Ascending aorta (tissue), 2 donors: ENCODE measurements at regions not wholly inside any gene's neighbourhood (a gene's known extent, or its start where the extent isn't known, plus 50 kb on each side); places are given as distances from the start of the nearest gene placed in this dataset.

Experiments used
- DNase-seq, 2 donors: peaks; one replicate each; pipeline ENCODE4 v3.0.0-alpha.2; 2019; ENCODE audit warnings: low spot score in 2 of 2
- H3K27ac ChIP-seq, 2 donors: fragments of 200-600 bp; sonication (generic); one replicate each; pipeline ENCODE4 v1.5.1; 2016 to 2017; ENCODE audit warnings: mild to moderate bottlenecking in 1 of 2
- H3K27me3 ChIP-seq: fragments of 200-600 bp; sonication (generic); one replicate; pipeline ENCODE4 v1.5.1; 2017
- H3K36me3 ChIP-seq, 2 donors: fragments of 200-600 bp; sonication (generic); one replicate each; pipeline ENCODE4 v1.5.1; 2016
- H3K4me1 ChIP-seq, 2 donors: fragments of 200-600 bp; sonication (generic); one replicate each; pipeline ENCODE4 v1.5.1; 2016 to 2017; ENCODE audit warnings: mild to moderate bottlenecking in 1 of 2
- H3K4me3 ChIP-seq, 2 donors: fragments of 200-600 bp; sonication (generic); one replicate each; pipeline ENCODE4 v1.5.1; 2016 to 2017; ENCODE audit warnings: mild to moderate bottlenecking in 1 of 2
- H3K9me3 ChIP-seq, 2 donors: fragments of 200-600 bp; sonication (generic); one replicate each; pipeline ENCODE4 v1.5.1; 2016
- intact Hi-C: fragments of 100-400 bp; cut with DNase I; formaldehyde crosslinking; loops from one replicate; pipeline ENCODE4 v1.15.1; 2023
- TF ChIP-seq, protein P1 (sequence below), 3 experiments: fragments of 200-600 bp in 2 of 3; fragments of 450-650 bp in 1 of 3; sonication (generic) in 2 of 3; IDR thresholded peaks; one replicate each; pipeline ENCODE4 v1.5.1; 2016 to 2019; ENCODE audit warnings: antibody characterized with exemption in 3 of 3, mild to moderate bottlenecking in 1 of 3, moderate library complexity in 1 of 3

DNA sequence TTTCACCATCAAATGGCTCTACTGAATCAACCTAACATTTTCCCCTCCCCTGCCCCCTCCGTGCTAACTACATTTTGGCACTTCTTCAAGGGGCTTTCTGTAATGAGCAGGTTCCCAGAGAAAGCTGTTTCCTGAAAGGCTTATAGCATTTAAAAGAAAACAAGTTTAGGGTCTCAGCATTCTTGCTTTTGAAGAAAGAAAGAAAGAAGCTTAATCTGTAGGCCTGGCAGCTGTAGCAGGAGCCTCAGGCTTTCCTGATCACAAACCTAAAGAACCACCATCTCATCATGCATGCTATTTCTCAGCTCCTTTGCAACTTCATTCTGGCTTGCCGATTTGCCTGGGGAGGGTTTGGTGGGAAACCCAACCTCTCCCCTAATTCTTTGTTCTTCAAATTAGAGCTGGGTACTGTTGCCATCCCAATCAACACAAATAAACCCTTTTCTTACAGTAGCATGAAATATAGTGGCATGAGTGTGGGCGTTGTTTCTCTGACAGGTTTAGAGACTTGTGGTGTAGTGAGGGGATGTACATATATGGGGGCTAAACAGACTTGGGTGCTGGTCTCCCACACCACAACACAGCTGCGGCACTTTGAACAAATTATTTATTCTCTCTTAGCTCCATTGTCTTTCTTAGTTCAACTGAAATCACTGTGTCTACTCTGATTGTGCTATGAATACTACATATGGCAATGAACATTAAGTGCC is 160.5 kb upstream of the TNC start:
- no peaks in the 10 kb centered on the region for H3K4me1 ChIP-seq
- intact Hi-C loops = no loop called here
- no peak overlapping the region for H3K4me3 ChIP-seq

DNA sequence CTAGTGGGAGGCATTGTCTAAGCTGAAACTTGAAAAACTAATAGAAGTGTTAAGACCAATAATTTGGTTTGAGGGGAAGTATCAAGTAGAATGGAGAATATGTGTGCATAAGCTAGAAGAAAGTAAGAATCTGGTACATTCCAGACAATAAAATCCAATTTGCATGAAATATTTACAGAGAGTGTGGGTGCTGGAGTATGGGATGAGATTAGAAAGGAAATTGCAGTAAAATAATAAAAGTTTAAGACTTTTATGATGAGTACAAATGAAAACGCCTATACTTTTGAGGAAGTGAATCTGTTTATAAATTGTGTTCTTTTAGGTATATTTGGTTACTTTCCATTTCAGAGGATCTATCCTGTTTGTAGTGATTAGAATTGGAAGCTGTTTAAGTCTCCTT is 165.4 kb upstream of the TNC start:
- intact Hi-C loops = no loop called here
- no peaks in the 10 kb centered on the region for H3K36me3 ChIP-seq
- H3K4me1 ChIP-seq = no peaks in the 10 kb centered on the region
- no peak overlapping the region for H3K4me3 ChIP-seq
- TF ChIP-seq, protein P1, sequence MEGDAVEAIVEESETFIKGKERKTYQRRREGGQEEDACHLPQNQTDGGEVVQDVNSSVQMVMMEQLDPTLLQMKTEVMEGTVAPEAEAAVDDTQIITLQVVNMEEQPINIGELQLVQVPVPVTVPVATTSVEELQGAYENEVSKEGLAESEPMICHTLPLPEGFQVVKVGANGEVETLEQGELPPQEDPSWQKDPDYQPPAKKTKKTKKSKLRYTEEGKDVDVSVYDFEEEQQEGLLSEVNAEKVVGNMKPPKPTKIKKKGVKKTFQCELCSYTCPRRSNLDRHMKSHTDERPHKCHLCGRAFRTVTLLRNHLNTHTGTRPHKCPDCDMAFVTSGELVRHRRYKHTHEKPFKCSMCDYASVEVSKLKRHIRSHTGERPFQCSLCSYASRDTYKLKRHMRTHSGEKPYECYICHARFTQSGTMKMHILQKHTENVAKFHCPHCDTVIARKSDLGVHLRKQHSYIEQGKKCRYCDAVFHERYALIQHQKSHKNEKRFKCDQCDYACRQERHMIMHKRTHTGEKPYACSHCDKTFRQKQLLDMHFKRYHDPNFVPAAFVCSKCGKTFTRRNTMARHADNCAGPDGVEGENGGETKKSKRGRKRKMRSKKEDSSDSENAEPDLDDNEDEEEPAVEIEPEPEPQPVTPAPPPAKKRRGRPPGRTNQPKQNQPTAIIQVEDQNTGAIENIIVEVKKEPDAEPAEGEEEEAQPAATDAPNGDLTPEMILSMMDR (IDR thresholded peaks at IDR 0.05) = no peak
- no peaks in the 10 kb centered on the region for H3K9me3 ChIP-seq
- DNase-seq = no peak
- H3K27me3 ChIP-seq = no peaks in the 10 kb centered on the region
- no peak overlapping the region for H3K27ac ChIP-seq

More for the DNA sequence above, 160.5 kb upstream of the TNC start:
- Histone ChIP-seq H3K9me3 (no peaks in the 10 kb centered on the region), H3K27me3 (no peaks in the 10 kb centered on the region), H3K36me3 (no peaks in the 10 kb centered on the region), H3K27ac (no peak overlapping the region)
- no peak for DNase-seq
- TF ChIP-seq, protein P1 (IDR thresholded peaks at IDR 0.05) = no peak

DNA sequence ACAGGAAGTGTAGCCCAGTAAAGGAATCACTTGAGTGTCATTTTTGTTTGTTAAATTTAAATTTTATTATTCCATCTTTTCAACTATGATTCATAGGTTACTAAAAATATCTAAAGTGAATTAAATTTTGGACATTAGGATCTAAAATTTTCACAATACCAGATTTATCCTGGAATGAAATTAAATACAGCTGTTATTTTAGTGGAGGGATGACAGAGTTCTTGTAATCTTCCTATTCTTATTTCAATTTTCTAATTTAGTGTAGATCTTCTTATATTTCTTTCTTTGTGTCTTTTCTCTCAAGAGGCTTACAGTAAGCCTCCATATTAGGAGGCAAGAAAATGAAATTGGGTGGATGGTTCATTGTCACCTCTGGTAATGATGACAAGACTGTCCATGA is 167.9 kb upstream of the TNC start:
- TF ChIP-seq, protein P1 (IDR thresholded peaks at IDR 0.05) = no peak
- no peak for DNase-seq
- intact Hi-C loops = no loop called here

DNA sequence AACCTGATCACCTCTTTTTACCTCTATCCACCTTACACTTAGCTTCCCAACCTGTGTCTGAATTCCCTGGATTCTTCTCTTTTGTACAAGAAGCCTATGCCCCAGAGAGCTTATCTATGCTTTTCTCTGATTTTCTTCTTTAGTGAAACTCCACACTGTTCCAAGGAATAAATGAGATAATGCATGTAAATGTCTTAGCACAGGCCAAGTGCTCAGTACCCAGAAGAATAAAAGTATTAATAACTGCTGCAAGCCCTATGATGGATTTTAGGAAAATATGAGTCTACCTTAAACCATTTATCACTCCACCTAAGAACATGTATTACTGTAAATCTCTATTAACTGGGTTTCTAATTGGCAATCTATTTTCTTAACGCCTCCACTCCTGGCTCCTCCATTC is 168.5 kb upstream of the TNC start:
- H3K27ac ChIP-seq = no peak overlapping the region
- H3K9me3 ChIP-seq = no peaks in the 10 kb centered on the region
- no peak overlapping the region for H3K4me3 ChIP-seq
- DNase-seq = no peak
- no peaks in the 10 kb centered on the region for H3K4me1 ChIP-seq
- H3K27me3 ChIP-seq = no peaks in the 10 kb centered on the region
- no peaks in the 10 kb centered on the region for H3K36me3 ChIP-seq
- TF ChIP-seq, protein P1 (IDR thresholded peaks at IDR 0.05) = no peak
- intact Hi-C loops = no loop called here

More for the DNA sequence above, 167.9 kb upstream of the TNC start:
- no peak overlapping the region for H3K27ac ChIP-seq
- H3K27me3 ChIP-seq = no peaks in the 10 kb centered on the region
- H3K4me1 ChIP-seq = no peaks in the 10 kb centered on the region
- no peaks in the 10 kb centered on the region for H3K36me3 ChIP-seq
- no peak overlapping the region for H3K4me3 ChIP-seq
- H3K9me3 ChIP-seq = no peaks in the 10 kb centered on the region

DNA sequence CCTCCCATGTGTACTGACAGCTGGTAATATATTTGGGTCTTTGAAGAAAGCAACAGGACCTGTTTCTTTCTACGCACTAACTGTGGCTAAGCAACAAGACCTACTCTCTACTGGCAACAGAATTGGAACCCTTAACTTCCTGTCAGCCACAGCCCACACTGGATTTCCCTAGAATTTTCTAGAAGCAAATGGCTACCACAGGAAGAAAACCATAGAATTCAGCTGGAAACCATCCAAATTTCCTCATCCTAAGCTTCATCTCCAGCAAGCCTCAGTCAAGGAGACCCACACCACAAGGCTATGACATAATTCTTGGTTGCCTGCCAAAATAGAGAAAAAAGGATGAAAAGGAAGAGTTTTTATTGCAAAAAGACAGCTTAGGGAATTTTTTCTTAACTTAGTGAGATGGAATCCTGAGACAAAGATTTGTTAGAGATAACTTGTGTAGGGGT is 171.8 kb upstream of the TNC start:
- H3K4me3 ChIP-seq = no peak overlapping the region
- H3K27ac ChIP-seq = no peak overlapping the region
- intact Hi-C loops = no loop called here
- DNase-seq = no peak
- no peaks in the 10 kb centered on the region for H3K27me3 ChIP-seq
- no peaks in the 10 kb centered on the region for H3K36me3 ChIP-seq
- no peaks in the 10 kb centered on the region for H3K9me3 ChIP-seq
- peaks cover 2 to 15% of the 10 kb centered on the region in 2 donors for H3K4me1 ChIP-seq
- TF ChIP-seq, protein P1 (IDR thresholded peaks at IDR 0.05) = no peak
